GM12878 (cell line): ENCODE measurements at regions not wholly inside any gene's neighbourhood (a gene's known extent, or its start where the extent isn't known, plus 50 kb on each side); places are given as distances from the start of the nearest gene placed in this dataset.
"Not testable (repeated sequence)": the region's sequence is repeated elsewhere in the genome, so short reads cannot be mapped to it uniquely, and the experiment has no call there.

ENCODE experiments used
- ATAC-seq: fragments of 200-7000 bp; cut with Tn5 transposase; 3 replicates; pipeline ENCODE4 v1.9.1; 2020; ENCODE audit warnings: mild to moderate bottlenecking, moderate library complexity
- BruUV-seq: library from RNA; stranded (reverse); fragments of 400-500 nt; replicated peaks from 2 replicates; lab custom pipeline; 2021; lab: Mats Ljungman, UMichigan
- CTCF ChIA-PET: fragments of 300-600 bp; sonication (Branson Sonifier 250); formaldehyde crosslinking; extraction: SDS; loops from one replicate; lab custom pipeline; 2021; ENCODE audit warnings: inconsistent platforms; lab: Yijun Ruan, JAX
- POLR2A ChIA-PET: fragments of 350-600 bp; formaldehyde crosslinking; extraction: SDS; loops from one replicate; lab custom pipeline; 2021; ENCODE audit warnings: inconsistent platforms; lab: Charles Lee
- RAD21 ChIA-PET: fragments of 300-600 bp; sonication (Branson Sonifier 250); formaldehyde crosslinking; loops from one replicate; lab custom pipeline; 2023; ENCODE audit warnings: antibody characterized with exemption; ENCODE audit not compliant: unreplicated experiment; lab: Charles Lee
- SMC1A ChIA-PET: fragments of 300-600 bp; sonication (Branson Sonifier 250); formaldehyde crosslinking; loops from one replicate; lab custom pipeline; 2023; ENCODE audit not compliant: unreplicated experiment, uncharacterized antibody; lab: Charles Lee
- DNase-seq: peaks from one replicate; pipeline ENCODE4 v3.0.0-alpha.2; 2011; ENCODE audit warnings: low read depth, low spot score
- FAIRE-seq: peaks from 3 replicates; lab custom pipeline; 2011; peaks lifted over from hg19 to GRCh38; lab: Jason Lieb, UNC
- H2AFZ ChIP-seq: 2 replicates; pipeline ENCODE4 v1.6.0; 2011; ENCODE audit warnings: low read depth, low read length, control low read depth; ENCODE audit not compliant: control insufficient read depth
- H3K27ac ChIP-seq: 2 replicates; pipeline ENCODE4 v1.5.1; 2011; ENCODE audit warnings: control low read depth; ENCODE audit not compliant: control insufficient read depth, insufficient read depth
- H3K27me3 ChIP-seq, 2 experiments: replicated peaks in 1 of 2; 2 replicates each; pipeline versions ENCODE4 v1.6.0 to v1.6.1; 2011; ENCODE audit warnings: low read length in 1 of 2; ENCODE audit not compliant: control insufficient read depth in 2 of 2, insufficient read depth in 2 of 2
- H3K36me3 ChIP-seq, 2 experiments: 2 replicates each; pipeline ENCODE4 v1.5.1; 2011; ENCODE audit warnings: low read length in 1 of 2; ENCODE audit not compliant: control insufficient read depth in 2 of 2, insufficient read depth in 2 of 2
- H3K4me1 ChIP-seq: 2 replicates; pipeline ENCODE4 v1.6.1; 2011; ENCODE audit warnings: mild to moderate bottlenecking, low read length, moderate library complexity, mixed read lengths; ENCODE audit not compliant: control insufficient read depth, insufficient read depth
- H3K4me2 ChIP-seq: 2 replicates; pipeline ENCODE4 v1.6.0; 2011; ENCODE audit warnings: control low read depth; ENCODE audit not compliant: control insufficient read depth, insufficient read depth
- H3K4me3 ChIP-seq: fragments of 200-600 bp; sonication (generic); 2 replicates; pipeline ENCODE4 v1.5.1; 2016
- H3K79me2 ChIP-seq: 2 replicates; pipeline ENCODE4 v1.6.0; 2011; ENCODE audit warnings: low read length; ENCODE audit not compliant: control insufficient read depth, insufficient read depth
- H3K9ac ChIP-seq: 2 replicates; pipeline ENCODE4 v1.8.0; 2011; ENCODE audit warnings: low read length, control low read depth, mixed read lengths; ENCODE audit not compliant: control insufficient read depth, insufficient read depth
- H3K9me3 ChIP-seq: replicated peaks from 3 replicates; pipeline ENCODE4 v1.5.1; 2011; ENCODE audit warnings: mild to moderate bottlenecking, low read length; ENCODE audit not compliant: control insufficient read depth, insufficient read depth
- H4K20me1 ChIP-seq: 2 replicates; pipeline ENCODE4 v1.6.0; 2011; ENCODE audit not compliant: control insufficient read depth, insufficient read depth
- ESRRA ChIP-seq: IDR thresholded peaks from 2 replicates; pipeline ENCODE4 v1.6.1; 2012; ENCODE audit warnings: mild to moderate bottlenecking, low read length, improper control_type of control experiment
- NFYB ChIP-seq: IDR thresholded peaks from 2 replicates; pipeline ENCODE4 v1.6.1; 2011; ENCODE audit warnings: low read depth, mild to moderate bottlenecking, low read length, improper control_type of control experiment, moderate library complexity; ENCODE audit not compliant: insufficient read depth
- SREBF1 ChIP-seq: IDR thresholded peaks from 2 replicates; pipeline ENCODE4 v1.6.1; 2012; ENCODE audit warnings: mild to moderate bottlenecking, low read length
- SUZ12 ChIP-seq: fragments of 200-600 bp; sonication (generic); IDR thresholded peaks from one replicate; pipeline ENCODE4 v1.6.1; 2018; ENCODE audit warnings: antibody characterized with exemption, mild to moderate bottlenecking; ENCODE audit not compliant: unreplicated experiment
- YY1 ChIP-seq: IDR thresholded peaks from 2 replicates; pipeline ENCODE4 v1.6.1; 2011; ENCODE audit warnings: low read depth, mild to moderate bottlenecking, low read length
- WGBS: methylation state at CpG from one replicate; pipeline ENCODE4 v1.1.6; 2016; ENCODE audit warnings: low lambda C conversion rate; ENCODE audit not compliant: insufficient replicate concordance, insufficient coverage; ENCODE audit errors: missing lambda C conversion rate; 5-methylcytosine and 5-hydroxymethylcytosine counted together
- in situ Hi-C: fragments of 300-500 bp; cut with MboI; formaldehyde crosslinking; loops from 9 replicates; pipeline ENCODE4 v1.14.3; 2018; ENCODE audit warnings: mixed read lengths
- intact Hi-C: fragments of 100-400 bp; cut with micrococcal nuclease; formaldehyde crosslinking; loops from one replicate; pipeline ENCODE4 v1.14.2; 2022; ENCODE audit not compliant: unreplicated experiment
- TF ChIP-seq, protein P1 (sequence below): fragments of 450-650 bp; IDR thresholded peaks from 2 replicates; pipeline ENCODE4 v1.6.1; 2018; ENCODE audit warnings: borderline replicate concordance, mild to moderate bottlenecking; ENCODE audit not compliant: partially characterized antibody
- TF ChIP-seq, protein P2 (sequence below): IDR thresholded peaks from 2 replicates; pipeline ENCODE4 v1.6.1; 2012; ENCODE audit warnings: improper control_type of control experiment, low read depth, low read length; ENCODE audit not compliant: insufficient replicate concordance

DNA sequence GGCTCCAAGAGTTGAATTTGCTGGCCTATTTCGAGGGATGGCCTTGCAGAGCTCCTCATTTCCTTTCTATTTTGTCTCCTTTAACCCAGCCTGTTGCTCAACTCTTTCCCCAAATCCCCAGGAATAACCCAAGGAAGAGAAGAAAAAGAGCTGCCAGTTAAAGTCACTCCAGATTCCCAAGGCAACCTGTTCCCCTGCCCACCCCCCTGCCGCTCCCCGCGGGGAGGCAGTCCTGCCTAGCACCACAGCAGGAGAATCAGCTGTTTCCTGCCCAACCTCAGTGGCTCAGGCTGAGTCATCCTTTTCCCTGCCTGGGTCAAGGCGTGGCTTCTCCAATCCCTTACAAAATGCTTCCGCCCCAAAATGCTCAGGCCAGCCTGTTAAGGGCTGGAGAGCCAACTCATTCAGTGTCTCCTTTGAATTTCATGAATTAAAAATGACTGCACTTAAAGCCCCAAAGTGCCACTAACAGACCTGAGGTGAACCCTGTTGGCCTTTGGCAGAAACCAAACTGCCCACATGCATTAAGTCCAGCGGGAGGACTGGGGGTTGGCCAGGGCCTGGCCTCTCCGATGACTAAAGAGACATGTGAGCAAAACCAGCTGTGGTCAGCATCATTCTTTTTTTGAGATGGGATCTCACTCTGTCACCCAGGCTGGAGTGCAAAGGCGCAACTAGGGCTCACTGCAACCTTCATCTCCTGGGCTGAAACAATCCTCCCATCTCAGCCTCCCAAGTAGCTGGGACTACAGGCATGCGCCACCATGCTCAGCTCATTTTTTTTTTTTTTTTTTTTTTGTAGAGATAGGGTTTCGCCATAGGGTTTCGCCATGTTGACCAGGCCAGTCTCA, 83.2 kb upstream of the KIF5B start:
- Histone ChIP-seq H3K4me1 (no peaks in the 10 kb centered on the region), H4K20me1 (no peaks in the 10 kb centered on the region), H3K4me3 (no peak overlapping the region), H3K27me3 (no peaks in the 10 kb centered on the region), H3K27ac (no peak overlapping the region), H3K9ac (no peak overlapping the region), H3K79me2 (no peaks in the 10 kb centered on the region), H3K4me2 (no peak overlapping the region), H3K36me3 (no peaks in the 10 kb centered on the region), H3K9me3 (no peaks in the 10 kb centered on the region), H2AFZ (no peak overlapping the region)
- ChIA-PET POLR2A (interaction anchor here (0.6 kb wide), 1 partner anchor 158 kb away, joined by 3 read pairs; no protein-coding TSS in a partner anchor), CTCF (no interaction called here), RAD21 (no interaction called here), SMC1A (no interaction called here)
- 30% methylated on average over 11 of the region's 12 CpGs for WGBS
- intact Hi-C loops: no loop called here
- in situ Hi-C loops: no loop called here
- BruUV-seq: no TSS peak
- FAIRE-seq (no peak), ATAC-seq (no peak), DNase-seq (no peak)
- TF ChIP-seq YY1 (no peak), SREBF1 (no peak), SUZ12 (no peak), NFYB (no peak), ESRRA (no peak)
- TF ChIP-seq, protein P1, sequence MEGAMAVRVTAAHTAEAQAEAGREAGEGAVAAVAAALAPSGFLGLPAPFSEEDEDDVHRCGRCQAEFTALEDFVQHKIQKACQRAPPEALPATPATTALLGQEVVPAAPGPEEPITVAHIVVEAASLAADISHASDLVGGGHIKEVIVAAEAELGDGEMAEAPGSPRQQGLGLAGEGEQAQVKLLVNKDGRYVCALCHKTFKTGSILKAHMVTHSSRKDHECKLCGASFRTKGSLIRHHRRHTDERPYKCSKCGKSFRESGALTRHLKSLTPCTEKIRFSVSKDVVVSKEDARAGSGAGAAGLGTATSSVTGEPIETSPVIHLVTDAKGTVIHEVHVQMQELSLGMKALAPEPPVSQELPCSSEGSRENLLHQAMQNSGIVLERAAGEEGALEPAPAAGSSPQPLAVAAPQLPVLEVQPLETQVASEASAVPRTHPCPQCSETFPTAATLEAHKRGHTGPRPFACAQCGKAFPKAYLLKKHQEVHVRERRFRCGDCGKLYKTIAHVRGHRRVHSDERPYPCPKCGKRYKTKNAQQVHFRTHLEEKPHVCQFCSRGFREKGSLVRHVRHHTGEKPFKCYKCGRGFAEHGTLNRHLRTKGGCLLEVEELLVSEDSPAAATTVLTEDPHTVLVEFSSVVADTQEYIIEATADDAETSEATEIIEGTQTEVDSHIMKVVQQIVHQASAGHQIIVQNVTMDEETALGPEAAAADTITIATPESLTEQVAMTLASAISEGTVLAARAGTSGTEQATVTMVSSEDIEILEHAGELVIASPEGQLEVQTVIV: no peak
- TF ChIP-seq, protein P2, sequence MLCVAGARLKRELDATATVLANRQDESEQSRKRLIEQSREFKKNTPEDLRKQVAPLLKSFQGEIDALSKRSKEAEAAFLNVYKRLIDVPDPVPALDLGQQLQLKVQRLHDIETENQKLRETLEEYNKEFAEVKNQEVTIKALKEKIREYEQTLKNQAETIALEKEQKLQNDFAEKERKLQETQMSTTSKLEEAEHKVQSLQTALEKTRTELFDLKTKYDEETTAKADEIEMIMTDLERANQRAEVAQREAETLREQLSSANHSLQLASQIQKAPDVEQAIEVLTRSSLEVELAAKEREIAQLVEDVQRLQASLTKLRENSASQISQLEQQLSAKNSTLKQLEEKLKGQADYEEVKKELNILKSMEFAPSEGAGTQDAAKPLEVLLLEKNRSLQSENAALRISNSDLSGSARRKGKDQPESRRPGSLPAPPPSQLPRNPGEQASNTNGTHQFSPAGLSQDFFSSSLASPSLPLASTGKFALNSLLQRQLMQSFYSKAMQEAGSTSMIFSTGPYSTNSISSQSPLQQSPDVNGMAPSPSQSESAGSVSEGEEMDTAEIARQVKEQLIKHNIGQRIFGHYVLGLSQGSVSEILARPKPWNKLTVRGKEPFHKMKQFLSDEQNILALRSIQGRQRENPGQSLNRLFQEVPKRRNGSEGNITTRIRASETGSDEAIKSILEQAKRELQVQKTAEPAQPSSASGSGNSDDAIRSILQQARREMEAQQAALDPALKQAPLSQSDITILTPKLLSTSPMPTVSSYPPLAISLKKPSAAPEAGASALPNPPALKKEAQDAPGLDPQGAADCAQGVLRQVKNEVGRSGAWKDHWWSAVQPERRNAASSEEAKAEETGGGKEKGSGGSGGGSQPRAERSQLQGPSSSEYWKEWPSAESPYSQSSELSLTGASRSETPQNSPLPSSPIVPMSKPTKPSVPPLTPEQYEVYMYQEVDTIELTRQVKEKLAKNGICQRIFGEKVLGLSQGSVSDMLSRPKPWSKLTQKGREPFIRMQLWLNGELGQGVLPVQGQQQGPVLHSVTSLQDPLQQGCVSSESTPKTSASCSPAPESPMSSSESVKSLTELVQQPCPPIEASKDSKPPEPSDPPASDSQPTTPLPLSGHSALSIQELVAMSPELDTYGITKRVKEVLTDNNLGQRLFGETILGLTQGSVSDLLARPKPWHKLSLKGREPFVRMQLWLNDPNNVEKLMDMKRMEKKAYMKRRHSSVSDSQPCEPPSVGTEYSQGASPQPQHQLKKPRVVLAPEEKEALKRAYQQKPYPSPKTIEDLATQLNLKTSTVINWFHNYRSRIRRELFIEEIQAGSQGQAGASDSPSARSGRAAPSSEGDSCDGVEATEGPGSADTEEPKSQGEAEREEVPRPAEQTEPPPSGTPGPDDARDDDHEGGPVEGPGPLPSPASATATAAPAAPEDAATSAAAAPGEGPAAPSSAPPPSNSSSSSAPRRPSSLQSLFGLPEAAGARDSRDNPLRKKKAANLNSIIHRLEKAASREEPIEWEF: no peak

DNA sequence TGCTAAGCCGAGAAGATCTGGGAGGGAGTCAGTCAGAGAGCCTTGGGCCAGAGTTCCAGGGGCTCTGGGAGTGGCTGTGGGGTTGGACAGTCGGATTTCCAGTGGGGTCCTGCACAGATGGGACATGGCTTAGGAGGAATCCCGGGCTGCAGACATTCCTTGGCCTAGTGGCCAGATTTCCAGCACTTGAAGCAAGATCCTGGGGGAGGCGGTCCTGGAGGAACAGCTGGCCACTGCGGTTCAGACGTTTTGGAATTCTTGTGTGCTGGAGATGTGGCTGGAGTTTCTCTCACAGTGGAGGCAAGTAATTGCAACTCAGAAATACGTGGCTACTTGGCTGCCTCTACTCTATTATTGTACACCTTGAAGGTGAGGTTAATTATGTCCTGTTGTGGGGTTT, 80.7 kb upstream of the KIF5B start:
- SMC1A ChIA-PET, ATAC-seq, RAD21 ChIA-PET, H4K20me1 ChIP-seq, DNase-seq, H3K4me1 ChIP-seq, H3K36me3 ChIP-seq, FAIRE-seq, H3K27ac ChIP-seq, BruUV-seq, intact Hi-C loops, H3K9ac ChIP-seq, H3K9me3 ChIP-seq, H2AFZ ChIP-seq, CTCF ChIA-PET, H3K4me2 ChIP-seq, POLR2A ChIA-PET, H3K4me3 ChIP-seq, H3K79me2 ChIP-seq, in situ Hi-C loops, H3K27me3 ChIP-seq: not testable (repeated sequence)
- WGBS: 16% methylated on average over 7 of the region's 7 CpGs
